Peyer's patch (tissue), 4 donors: ENCODE measurements at regions not wholly inside any gene's neighbourhood (a gene's known extent, or its start where the extent isn't known, plus 50 kb on each side); places are given as distances from the start of the nearest gene placed in this dataset.

Experiments used
- CTCF ChIP-seq, 6 experiments: fragments of 450-650 bp in 4 of 6; fragments of 200-600 bp in 2 of 6; sonication (generic) in 1 of 6; IDR thresholded peaks; one replicate each; pipeline ENCODE4 v1.5.1; 2017 to 2019; ENCODE audit warnings: antibody characterized with exemption in 6 of 6, mild to moderate bottlenecking in 3 of 6, moderate library complexity in 1 of 6
- POLR2A ChIP-seq, 2 donors: fragments of 450-650 bp; IDR thresholded peaks; one replicate each; pipeline ENCODE4 v1.5.1; 2017; ENCODE audit warnings: antibody characterized with exemption in 2 of 2, mild to moderate bottlenecking in 2 of 2, moderate library complexity in 2 of 2

GRCh38 chr15:46622851-46623250, 988.0 kb downstream of the SQOR start:
- TF ChIP-seq POLR2A (IDR thresholded peaks at IDR 0.05), result no peak
- TF ChIP-seq CTCF (IDR thresholded peaks at IDR 0.05), result no peak
